T-helper 1 cell (primary cell): ENCODE measurements at regions not wholly inside any gene's neighbourhood (a gene's known extent, or its start where the extent isn't known, plus 50 kb on each side); places are given as distances from the start of the nearest gene placed in this dataset.
A peak's percentile ranks its signal among the peaks of the same experiment; 100 is the strongest.
"Not testable (repeated sequence)": the region's sequence is repeated elsewhere in the genome, so short reads cannot be mapped to it uniquely, and the experiment has no call there.

ENCODE experiments used
- DNase-seq, 5 donors: peaks; one replicate each; pipeline ENCODE4 v3.0.0-alpha.2; 2012 to 2020

DNA sequence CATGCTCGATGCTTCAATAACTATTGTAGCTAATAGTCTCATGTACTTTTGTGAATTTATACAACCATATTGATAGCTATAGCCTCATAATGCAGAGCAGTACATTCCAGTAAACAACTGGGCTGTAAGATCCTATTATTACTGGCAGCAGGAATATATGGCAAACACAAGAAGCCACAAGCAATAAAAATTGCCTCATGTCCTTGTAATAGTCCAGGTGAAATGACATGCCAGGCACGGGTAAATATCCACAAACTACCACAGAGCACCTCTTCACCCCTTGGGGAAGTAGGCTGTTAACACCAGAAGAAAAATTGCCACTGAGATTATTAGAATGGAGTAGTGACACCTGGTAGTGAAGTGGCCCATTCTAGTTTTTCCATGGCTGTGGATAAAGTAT, 158.3 kb downstream of the MTX2 start:
- no peak for DNase-seq

DNA sequence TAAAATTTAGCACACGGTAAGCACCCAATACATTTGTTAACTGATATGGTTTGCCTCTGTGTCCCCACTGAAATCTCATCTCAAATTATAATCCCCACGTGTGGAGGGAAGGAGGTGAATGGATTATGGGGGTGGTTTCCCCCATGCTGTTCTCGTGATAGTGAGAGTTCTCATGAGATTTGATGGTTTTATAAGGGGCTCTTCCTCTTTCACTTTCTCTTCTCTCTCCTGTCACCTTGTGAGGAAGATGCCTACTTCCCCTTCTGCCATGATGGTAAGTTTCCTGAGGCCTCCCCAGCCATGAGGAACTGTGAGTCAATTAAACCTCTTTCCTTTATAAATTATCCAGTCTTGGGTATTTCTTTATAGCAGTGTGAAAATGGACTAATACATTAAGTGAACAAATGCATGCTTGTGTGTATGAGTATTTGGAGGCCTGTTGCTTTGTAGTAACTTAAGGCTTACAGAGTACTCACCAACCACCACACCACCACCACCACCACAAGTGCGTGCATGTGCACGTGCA, 159.8 kb downstream of the MTX2 start:
- not testable (repeated sequence) for DNase-seq

DNA sequence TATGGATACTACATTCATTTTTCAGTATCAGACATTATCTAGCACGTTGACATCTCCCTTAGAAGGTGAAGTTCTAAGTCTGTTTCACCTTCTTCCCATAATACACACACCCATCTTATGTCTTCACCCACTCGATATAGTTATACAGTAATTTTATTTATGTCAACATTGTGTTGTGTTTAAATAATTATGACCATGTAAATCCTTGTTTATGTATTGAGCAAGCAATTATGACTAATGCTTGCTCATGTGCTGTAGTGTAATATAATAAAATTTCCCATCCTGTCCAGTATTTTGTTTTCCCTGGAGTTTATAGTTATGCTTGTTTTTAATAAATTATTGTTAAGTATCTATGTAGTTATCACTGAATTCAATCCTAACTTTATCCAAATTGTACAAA, 163.2 kb downstream of the MTX2 start:
- DNase-seq: no peak

DNA sequence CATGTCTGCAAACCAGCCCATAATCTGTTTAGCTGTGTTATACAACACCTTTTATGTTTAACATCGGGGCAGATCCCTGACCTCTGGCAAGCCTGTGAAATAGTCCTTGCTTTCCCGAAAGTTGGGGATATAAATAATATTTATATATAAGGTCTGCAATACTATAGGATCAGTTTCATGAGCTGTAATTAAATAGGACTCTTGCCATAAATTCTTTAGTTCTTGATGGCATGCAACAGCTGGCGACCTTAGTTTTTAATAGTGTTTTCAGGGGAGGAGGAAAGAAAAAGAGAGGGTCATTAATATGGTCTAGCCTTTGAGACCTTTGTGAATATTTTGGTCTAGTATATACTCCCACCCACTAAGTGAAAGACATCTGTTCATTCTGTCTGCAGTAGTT, 166.5 kb downstream of the MTX2 start:
- no peak for DNase-seq

DNA sequence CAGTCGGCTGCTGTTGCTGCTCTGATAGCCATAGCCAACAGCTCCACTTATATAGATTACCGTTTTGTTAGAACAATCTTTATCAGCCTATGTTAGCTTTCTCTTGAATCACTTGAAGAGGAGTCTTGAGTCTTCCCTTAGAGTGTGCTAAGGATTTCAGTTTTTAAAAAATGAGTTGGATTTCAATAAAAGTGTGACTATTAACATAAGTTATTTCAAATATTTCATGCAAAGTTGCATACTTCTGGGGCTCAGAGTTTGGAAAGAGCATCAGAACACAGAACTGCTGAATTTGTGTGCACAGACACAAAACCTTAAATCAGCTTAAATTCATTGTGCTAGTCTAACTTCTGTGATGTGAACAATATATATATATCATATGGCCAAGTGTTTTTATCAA, 174.7 kb downstream of the MTX2 start:
- DNase-seq: no peak

DNA sequence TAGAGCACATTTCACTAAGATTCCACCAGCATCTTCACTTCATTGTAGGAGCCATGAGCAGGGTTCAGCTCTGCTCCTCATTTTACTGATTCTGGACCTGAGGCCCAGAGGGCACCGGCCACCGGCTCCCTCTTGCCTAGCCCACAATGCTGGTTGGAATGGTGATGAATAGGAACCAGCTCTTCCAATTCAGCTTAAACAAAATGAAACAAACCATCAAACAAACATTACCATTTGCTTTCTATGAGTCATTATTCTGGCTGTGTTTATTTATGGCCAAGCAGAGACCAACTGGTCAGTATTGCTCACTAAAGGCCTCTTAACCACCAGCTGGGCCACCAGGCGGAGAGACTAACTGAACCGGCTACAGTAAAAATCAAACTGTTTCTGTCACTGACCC, 176.7 kb downstream of the MTX2 start:
- no peak for DNase-seq

DNA sequence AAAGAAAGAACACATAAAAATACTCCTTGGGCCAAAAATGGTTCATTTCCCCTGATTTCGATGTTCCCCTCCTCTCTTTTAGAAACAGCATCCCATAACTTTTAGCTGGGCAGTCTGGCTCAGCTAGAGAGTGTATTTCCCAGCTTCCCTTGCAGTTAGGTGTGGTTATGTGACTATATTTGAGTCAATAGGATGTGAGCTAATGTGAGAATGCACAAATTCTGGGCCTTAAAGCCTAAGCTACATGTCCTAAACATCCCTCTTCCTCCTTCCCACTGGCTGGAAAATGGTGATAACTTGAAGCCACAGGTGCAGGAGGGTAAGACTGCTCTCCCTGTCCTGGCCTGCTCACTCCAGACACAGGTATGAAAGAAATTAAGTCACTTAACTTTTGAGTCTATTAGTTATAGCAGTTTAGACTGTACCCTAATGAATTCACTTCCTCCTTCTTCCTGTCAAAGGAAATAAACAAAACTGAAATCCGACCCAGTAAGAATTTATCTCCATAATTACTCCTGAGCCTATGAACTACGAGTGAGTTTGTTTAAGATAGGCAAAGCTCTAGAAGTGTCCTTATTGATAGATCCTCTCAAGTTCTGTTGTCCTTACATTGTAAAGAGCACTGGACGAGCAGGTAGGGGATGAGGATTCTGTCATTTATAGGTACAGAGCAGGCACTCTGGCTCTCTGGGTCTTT, 177.6 kb downstream of the MTX2 start:
- no peak for DNase-seq

DNA sequence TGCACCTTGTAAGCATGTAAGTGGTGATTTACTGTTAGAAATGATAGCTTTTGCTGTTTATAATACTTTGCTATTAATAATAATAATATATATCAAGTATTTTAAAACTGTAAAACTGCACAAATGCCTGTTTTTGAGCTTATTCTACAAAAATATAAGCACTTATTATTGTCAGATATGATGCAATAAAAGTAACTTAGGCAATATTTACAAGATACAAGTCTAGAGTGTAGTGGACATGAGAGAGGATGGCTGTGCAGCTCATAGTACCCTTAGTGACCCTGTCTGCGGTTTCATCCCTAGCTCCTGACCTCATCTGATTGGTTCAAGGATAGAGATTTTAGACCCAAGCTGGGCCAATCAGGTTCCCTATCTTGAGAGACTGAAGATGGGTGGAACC, 178.4 kb downstream of the MTX2 start:
- no peak for DNase-seq

DNA sequence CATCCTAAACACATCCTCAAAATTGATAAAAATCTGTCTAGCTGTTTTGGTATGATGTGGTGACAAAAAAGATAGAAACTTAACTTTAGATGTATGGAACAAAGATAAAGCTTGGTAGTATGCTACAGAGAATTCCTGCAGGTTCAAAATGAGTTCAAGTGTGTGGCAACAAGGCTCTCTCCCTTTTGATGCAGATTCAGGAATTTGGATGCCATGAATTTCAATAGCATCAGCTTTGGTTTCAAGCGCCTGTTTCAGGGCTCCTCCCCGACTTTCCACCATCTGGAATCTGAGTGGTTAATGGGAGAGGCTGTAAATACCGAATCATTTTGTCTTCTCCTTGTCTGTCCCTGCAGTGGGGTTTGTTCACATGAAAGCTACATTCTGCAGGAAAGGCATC, 180.6 kb downstream of the MTX2 start:
- DNase-seq: no peak

DNA sequence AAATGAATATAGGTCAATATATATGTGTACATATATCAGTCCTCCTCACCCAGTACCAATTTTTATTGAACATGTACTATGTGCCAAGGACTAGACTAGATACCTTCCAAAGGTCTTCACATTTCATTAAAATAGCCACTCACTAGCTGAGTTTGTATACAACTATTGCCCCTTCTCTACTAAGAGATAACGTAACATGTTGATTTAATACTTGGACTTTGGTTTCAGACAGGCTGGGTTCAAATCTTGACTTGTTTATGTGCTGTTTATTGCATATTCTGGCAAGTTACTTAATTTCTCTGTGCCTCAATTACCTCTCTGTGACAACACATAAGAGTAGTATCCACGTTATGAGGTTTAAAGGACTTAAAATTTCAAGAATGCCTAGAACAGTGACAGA, 184.5 kb downstream of the MTX2 start:
- DNase-seq: no peak

DNA sequence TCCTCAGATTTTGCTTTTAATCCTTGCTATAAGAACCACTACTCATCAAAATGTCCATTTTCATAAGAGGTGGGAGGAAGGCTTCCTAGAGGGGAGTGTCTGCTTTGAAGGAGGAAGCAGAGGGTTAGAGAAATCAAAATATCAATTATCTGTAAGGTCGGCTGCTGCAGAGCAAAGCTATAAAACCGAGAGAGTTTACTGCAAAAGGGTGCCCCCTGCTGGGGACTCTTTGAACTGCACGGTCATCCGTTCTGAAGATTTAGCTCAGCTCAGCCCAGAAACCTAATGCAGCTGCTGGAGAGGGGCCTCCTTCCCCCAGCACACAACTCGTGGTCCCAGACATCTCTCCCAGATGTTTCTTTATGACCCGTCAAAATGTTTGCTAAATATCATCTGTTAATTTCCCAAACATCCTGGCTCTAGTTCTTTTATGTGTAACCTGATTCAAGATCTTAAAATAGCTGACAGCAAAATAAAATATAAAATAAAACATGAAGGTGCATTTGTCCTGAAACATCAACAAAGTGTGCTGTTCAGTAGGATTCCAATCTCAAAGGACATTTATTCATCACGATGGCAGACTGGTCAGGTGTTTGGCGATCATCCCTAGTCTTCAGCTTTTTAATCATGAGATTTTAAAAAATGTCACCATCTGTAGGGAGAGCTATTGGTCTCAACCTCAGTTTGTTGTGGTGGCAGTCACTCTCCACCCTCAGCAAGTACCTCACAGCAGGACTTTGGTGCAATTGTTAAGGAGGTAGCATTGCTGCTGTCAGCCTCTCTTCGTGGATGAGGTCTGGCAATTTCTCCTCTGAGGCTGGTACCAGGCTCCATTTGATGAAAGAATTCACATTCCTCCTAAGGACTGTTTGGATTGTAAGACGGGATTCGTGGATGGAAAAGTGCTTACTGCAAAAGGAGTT, 185.9 kb downstream of the MTX2 start:
- peak; percentile 41 to 75 (median 50) for DNase-seq

DNA sequence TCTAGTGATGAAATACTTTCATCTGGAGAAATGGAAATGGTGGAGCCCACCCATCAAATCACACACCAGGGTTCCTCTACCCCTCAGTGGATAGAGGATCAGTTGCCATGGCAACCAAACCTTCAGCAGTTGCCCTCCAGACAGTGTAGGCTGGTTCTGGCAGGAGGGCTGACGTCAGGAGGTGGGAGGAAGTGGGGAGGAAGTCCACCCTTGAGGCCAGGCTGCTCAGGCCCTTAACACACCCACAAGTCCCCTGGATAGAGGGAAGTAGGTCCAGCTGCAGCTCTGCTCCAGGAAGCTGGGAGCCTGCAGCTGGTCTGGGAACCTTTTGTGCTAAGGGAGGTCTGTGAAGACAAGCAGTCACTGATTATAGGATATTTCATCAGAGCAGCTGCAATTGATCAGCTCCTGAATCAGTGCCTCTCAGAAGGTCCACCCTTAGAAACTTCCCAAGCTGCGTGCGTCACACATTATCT, 186.6 kb downstream of the MTX2 start:
- no peak for DNase-seq

DNA sequence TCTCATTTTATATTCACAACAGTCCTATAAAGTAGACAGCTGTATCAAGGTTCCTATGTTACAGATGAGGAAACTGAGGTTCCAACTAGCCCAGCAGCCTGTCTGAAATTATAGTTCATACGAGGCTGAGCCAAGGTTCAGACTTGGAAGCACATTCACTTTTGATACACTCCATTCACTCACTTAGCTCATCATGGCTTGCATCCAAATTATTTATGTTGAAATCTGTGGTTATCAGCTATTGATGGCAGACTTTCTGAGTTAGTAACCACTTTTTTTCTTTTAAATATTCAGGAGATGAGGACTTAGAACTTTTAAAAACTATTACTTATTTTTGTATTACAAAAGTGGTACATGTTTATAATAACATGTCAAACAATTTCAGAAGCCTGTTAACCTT, 188.2 kb downstream of the MTX2 start:
- DNase-seq: no peak

DNA sequence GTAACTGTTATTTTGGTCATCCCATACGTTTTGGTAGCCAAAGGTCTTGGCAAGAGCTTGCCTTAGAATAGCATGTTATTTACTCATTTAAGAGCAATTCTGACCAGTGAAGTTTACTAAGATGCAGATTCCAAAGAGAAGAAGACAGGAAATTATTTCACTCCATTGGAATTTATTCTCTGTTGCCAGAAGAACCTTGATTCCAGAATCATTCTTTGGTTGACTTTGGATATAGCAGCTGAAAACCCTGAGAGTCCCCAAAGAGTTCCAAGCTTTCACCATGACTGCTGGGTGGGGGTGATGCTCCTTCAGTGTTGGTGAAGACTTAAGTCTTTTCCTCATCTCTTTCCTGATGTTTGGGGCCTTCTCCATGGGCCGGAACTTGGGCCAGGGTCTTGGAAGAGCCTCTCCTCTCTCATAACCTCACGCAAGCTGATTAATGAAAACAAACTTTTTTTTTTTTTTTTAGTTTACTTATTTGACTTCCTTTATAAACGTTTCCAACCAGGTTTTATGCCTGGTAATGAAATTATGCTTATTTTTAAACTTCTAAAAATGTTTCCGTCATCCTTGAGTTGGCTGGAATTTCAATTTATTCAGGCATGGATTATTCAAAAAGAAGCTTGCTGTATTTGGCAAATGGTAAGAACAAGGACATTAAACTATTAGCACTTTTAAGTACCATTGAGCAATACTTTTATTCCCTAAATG, 192.0 kb downstream of the MTX2 start:
- no peak for DNase-seq

DNA sequence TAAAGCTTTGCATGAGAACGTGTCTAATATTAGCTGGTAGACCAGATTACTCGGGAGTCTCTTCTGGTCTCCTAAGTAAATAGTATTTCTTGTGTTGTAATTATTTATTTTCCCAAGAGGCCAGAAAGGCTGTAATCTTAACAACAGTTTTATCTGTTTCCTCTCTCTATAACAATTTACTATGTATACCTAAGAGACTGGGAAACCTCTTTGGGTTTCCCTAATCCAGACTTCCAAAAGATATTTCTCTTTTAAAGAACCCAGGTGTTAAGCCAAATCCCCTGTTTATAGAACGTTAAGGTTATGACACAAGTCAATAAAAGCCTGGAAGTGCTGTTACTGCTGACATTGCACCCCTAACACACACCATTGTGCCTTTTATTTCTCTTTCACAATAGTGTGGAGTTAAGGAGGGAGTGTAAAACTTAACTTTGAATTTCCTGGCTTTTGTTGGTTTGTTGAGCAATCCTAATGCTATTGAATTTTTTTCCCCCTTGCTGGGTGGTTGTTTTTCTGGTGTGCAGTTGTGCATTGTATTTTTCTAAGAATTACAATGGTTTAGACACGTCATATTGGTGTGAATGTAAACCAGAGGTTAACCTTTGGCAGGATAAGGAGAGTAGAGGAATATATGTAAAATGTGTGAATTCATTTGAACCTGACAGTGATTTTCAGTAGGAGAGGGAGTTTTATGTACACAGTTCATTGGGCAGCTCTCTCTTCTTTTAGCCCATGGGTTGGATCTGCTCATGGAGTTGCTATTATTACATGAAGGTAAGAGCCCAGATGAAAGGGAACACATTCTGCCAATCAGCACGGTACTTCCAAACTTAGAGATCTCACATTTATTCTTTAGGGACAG, 192.8 kb downstream of the MTX2 start:
- no peak for DNase-seq

DNA sequence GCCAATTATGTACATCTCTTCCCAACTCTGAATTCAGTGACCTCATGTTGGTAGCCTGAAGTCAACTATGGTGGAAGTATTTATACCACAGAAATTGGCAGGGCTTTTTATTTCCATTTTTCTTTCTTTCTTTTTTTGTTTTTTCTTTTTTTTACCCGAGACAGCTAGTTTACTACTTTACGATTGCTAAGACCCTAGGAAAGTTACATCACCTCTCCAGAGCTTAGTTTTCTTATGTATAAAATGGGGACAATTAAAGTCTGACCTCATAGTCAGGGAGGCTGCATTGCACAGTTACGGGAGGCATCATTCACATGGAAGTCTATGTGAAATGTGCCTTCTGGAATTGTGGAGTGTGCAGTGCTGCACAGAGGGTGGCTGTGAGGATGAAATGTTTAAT, 194.3 kb downstream of the MTX2 start:
- DNase-seq: no peak

DNA sequence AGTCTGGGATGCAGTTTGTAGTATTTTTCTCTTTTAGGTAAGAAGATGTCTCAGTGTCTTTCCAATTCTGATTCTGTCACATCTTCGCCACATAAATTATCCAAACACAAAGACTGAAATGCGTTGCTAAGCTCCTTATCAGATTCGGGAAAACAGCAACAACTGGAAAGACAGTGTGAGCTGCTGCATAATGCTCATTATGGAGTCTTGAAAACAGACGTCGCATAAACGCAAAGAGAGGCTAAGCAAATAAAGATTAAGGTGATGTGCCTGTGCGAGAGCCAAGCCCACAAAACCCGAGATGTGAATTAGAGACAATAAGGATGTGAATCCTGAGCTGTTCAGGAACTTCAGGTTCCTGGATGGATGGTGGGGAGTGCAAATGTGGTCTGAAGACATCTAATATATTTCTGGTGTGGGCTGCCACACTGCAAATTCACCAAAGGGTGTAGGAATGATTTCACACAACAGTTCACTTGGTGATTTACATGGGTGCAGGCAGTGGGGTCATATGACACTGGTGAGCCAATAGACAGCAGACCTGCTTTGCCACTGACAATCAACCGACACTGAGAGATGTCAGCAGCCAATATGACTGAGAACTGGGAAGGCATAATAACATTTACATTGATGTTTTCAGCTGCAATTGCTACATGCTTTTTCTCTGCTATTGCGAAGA, 195.8 kb downstream of the MTX2 start:
- DNase-seq: no peak

DNA sequence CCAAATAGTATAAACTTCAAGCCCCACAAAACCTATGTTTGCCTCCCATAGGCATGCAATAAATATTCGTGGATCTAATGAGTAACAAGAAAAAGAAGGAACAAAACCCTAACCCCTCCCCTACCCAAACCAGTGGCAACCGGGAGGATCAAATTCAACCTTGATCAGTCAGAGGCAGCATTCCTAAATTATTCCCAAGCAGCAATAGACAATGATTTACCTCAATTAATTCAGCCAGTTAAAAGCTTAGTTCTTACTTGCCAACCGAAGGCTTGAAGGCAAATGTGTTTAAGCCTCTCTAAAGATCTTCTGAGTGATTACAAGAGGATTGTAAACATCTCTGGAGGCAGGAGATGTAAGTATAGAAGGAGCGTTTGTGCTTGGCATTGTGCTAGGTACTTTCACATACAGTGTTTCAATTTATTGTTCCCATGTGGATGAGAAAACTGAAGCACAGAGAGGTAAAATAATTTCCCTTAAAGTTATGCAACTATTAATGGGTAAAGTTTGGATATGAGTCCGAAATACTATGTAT, 197.7 kb downstream of the MTX2 start:
- DNase-seq: no peak

DNA sequence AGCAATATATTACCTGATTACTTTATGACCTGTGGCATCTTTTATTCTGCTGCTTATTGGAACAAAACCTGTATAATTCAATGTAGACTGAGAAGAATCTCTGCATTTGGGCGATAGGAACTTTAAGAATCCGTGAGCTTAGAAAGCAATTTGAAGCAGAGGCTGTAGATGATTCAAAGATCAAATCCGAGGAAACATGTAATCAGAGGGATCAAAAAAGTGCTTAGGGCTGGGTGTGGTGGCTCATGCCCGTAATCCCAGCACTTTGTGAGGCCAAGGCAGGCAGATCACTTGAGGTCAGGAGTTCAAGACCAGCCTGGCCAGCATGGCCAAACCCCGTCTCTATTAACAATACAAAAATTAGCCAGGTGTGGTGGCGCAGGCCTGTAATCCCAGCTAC, 198.4 kb downstream of the MTX2 start:
- no peak for DNase-seq

DNA sequence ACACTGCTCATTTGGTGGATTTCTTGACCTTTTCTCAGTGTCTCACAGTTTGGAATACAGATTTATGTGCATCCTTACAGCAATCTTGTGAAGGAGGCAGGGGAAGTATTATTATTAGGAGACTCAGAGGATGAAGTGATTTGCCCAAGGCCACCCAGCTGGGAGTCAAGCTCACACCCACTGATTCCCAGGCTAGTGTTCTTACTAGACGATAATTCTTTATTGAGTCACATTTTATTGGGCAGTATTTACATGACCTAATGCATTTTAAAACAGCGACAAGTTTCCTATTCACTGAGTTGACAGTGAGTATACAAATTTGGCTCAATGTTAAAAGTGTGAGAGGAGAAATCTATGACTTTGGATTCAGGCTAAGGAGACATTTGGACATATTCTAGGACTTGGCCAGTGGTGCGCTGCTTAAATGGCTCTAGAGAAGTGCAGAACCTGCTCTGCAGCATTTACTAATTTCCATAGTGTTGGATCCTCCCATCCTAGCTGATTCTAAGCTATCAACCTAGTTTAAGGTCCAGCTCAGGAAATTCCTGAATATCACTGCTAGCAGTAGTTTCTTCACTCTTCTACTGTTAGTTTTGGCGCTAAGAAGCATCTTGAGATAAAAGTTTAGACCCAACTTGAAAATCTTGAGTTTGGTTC, 199.3 kb downstream of the MTX2 start:
- no peak for DNase-seq

DNA sequence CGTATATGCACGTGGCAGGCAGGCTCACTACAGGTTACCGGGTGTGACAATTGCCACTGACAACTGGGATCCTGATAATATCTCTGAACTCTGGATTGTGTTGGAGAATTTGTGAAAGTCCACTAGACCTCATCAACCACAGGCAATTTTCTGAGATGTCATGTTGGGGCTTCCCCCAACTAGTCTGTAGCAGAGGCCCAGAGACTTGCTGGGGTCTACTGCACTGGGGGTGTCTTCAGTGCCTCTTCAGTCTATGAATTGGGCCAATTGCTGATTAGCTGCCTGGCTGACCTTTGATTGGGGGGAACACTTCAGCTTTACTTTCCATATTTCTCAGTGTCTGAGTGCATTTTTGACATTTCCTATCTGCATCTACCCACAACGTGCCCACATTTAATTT, 201.5 kb downstream of the MTX2 start:
- no peak for DNase-seq
